ENCODE measurements at regions not wholly inside any gene's neighbourhood (a gene's known extent, or its start where the extent isn't known, plus 50 kb on each side); places are given as distances from the start of the nearest gene placed in this dataset.

- Histone ChIP-seq H3K4me1 (no peaks in the 10 kb centered on the region), H3K36me3 (no peaks in the 10 kb centered on the region), H3K27me3 (no peaks in the 10 kb centered on the region), H3K27ac (no peak overlapping the region), H3K9me3 (no peaks in the 10 kb centered on the region), H3K4me3 (no peak overlapping the region)
- no peak for DNase-seq
- TF ChIP-seq POLR2A (IDR thresholded peaks at IDR 0.05) (no peak), CTCF (IDR thresholded peaks at IDR 0.05) (no peak)
These were observed 127.8 kb upstream of the TRIB2 start for GRCh38 chr2:12588986-12589385.

- Histone ChIP-seq H3K36me3 (no peaks in the 10 kb centered on the region), H3K27ac (no peak overlapping the region), H3K4me3 (no peak overlapping the region), H3K9me3 (no peaks in the 10 kb centered on the region), H3K27me3 (no peaks in the 10 kb centered on the region), H3K4me1 (no peaks in the 10 kb centered on the region)
- DNase-seq: no peak
- TF ChIP-seq POLR2A (IDR thresholded peaks at IDR 0.05) (no peak), CTCF (IDR thresholded peaks at IDR 0.05) (no peak)
These were observed 126.9 kb upstream of the TRIB2 start for GRCh38 chr2:12589802-12590320.

GRCh38 chr2:12592296-12592695 is 124.4 kb upstream of the TRIB2 start:
- H3K36me3 ChIP-seq: no peaks in the 10 kb centered on the region
- no peaks in the 10 kb centered on the region for H3K27me3 ChIP-seq
- TF ChIP-seq POLR2A (IDR thresholded peaks at IDR 0.05) (no peak), CTCF (IDR thresholded peaks at IDR 0.05) (no peak)
- H3K27ac ChIP-seq: no peak overlapping the region
- H3K4me1 ChIP-seq: no peaks in the 10 kb centered on the region
- H3K4me3 ChIP-seq: no peak overlapping the region
- H3K9me3 ChIP-seq: no peaks in the 10 kb centered on the region
- DNase-seq: no peak

GRCh38 chr2:12594590-12594989 is 122.1 kb upstream of the TRIB2 start:
- no peak for DNase-seq
- H3K4me3 ChIP-seq: no peak overlapping the region
- H3K4me1 ChIP-seq: no peaks in the 10 kb centered on the region
- H3K9me3 ChIP-seq: no peaks in the 10 kb centered on the region
- no peak overlapping the region for H3K27ac ChIP-seq
- no peak for TF ChIP-seq CTCF (IDR thresholded peaks at IDR 0.05)
- TF ChIP-seq POLR2A (IDR thresholded peaks at IDR 0.05): no peak
- H3K27me3 ChIP-seq: no peaks in the 10 kb centered on the region
- no peaks in the 10 kb centered on the region for H3K36me3 ChIP-seq

- H3K4me1 ChIP-seq: no peaks in the 10 kb centered on the region
- no peak overlapping the region for H3K27ac ChIP-seq
- H3K36me3 ChIP-seq: no peaks in the 10 kb centered on the region
- no peaks in the 10 kb centered on the region for H3K27me3 ChIP-seq
- H3K9me3 ChIP-seq: no peaks in the 10 kb centered on the region
- TF ChIP-seq POLR2A (IDR thresholded peaks at IDR 0.05): no peak
- no peak for TF ChIP-seq CTCF (IDR thresholded peaks at IDR 0.05)
- no peak for DNase-seq
- H3K4me3 ChIP-seq: no peak overlapping the region
These were observed 120.0 kb upstream of the TRIB2 start for GRCh38 chr2:12596771-12597170.

- no peaks in the 10 kb centered on the region for H3K9me3 ChIP-seq
- no peak overlapping the region for H3K4me3 ChIP-seq
- H3K36me3 ChIP-seq: no peaks in the 10 kb centered on the region
- H3K27me3 ChIP-seq: no peaks in the 10 kb centered on the region
- no peak for DNase-seq
- H3K27ac ChIP-seq: no peak overlapping the region
- no peaks in the 10 kb centered on the region for H3K4me1 ChIP-seq
- TF ChIP-seq CTCF (IDR thresholded peaks at IDR 0.05) (no peak), POLR2A (IDR thresholded peaks at IDR 0.05) (no peak)
These were observed 119.1 kb upstream of the TRIB2 start for GRCh38 chr2:12597610-12598009.

All from Peyer's patch (tissue), 4 donors.